ENCODE measurements at regions not wholly inside any gene's neighbourhood (a gene's known extent, or its start where the extent isn't known, plus 50 kb on each side); places are given as distances from the start of the nearest gene placed in this dataset.

- intact Hi-C loops (cut with DNase I), result no loop called here
- Histone ChIP-seq H3K4me3 (no peak overlapping the region), H3K27me3 (no peaks in the 10 kb centered on the region), H3K4me1 (no peaks in the 10 kb centered on the region), H3K36me3 (no peaks in the 10 kb centered on the region), H3K9me3 (peaks cover 0 to 11% (median 2%) of the 10 kb centered on the region in 12 donors), H3K27ac (no peak overlapping the region)
- ATAC-seq (no peak), DNase-seq (no peak)
- TF ChIP-seq POLR2A (IDR thresholded peaks at IDR 0.05) (no peak), CTCF (IDR thresholded peaks at IDR 0.05) (no peak)
- 48 to 71% (median 63%) methylated on average over 1 of the region's 1 CpG for WGBS, 4 donors
Measured at GRCh38 chr2:150090031-150090430, 397.4 kb downstream of the RND3 start.

GRCh38 chr2:150088538-150088937 lies 398.9 kb downstream of the RND3 start:
- H3K27me3 ChIP-seq, result no peaks in the 10 kb centered on the region
- no peak for DNase-seq
- intact Hi-C loops (cut with DNase I), result no loop called here
- peaks cover 0 to 14% (median 2%) of the 10 kb centered on the region in 12 donors for H3K9me3 ChIP-seq
- TF ChIP-seq POLR2A (IDR thresholded peaks at IDR 0.05), result no peak
- TF ChIP-seq CTCF (IDR thresholded peaks at IDR 0.05), result no peak
- no peak for ATAC-seq
- 79 to 89% (median 83%) methylated on average over 3 of the region's 3 CpGs for WGBS, 4 donors
- H3K27ac ChIP-seq, result no peak overlapping the region
- no peaks in the 10 kb centered on the region for H3K4me1 ChIP-seq
- H3K36me3 ChIP-seq, result no peaks in the 10 kb centered on the region
- H3K4me3 ChIP-seq, result no peak overlapping the region

- intact Hi-C loops (cut with DNase I), result no loop called here
- ATAC-seq (no peak), DNase-seq (no peak)
- no peak overlapping the region for H3K4me3 ChIP-seq
- no peaks in the 10 kb centered on the region for H3K27me3 ChIP-seq
- no peak for TF ChIP-seq POLR2A (IDR thresholded peaks at IDR 0.05)
- H3K9me3 ChIP-seq, result peaks cover 0 to 14% (median 2%) of the 10 kb centered on the region in 12 donors
- 94 to 100% (median 98%) methylated on average over 2 of the region's 2 CpGs for WGBS, 4 donors
- peaks cover 0 to 14% (median 0%) of the 10 kb centered on the region in 12 donors for H3K4me1 ChIP-seq
- H3K27ac ChIP-seq, result no peak overlapping the region
- no peaks in the 10 kb centered on the region for H3K36me3 ChIP-seq
Measured at GRCh38 chr2:150085478-150085877, 402.0 kb downstream of the RND3 start.

- ATAC-seq (peak in 2 of 4 donors; percentile 59), DNase-seq (peak in 1 of 5 donors; percentile 11)
- intact Hi-C loops (cut with DNase I), result no loop called here
- Histone ChIP-seq H3K4me1 (peaks cover 0 to 14% (median 0%) of the 10 kb centered on the region in 12 donors), H3K27ac (peak overlapping the region in 5 of 12 donors; percentile 2 to 48 (median 27)), H3K9me3 (peaks cover 0 to 20% (median 2%) of the 10 kb centered on the region in 12 donors), H3K4me3 (no peak overlapping the region), H3K36me3 (no peaks in the 10 kb centered on the region), H3K27me3 (no peaks in the 10 kb centered on the region)
- TF ChIP-seq POLR2A (IDR thresholded peaks at IDR 0.05) (no peak), CTCF (IDR thresholded peaks at IDR 0.05) (no peak)
- 54 to 64% (median 61%) methylated on average over 4 of the region's 4 CpGs for WGBS, 4 donors
Measured at GRCh38 chr2:150081775-150082481, 405.5 kb downstream of the RND3 start.
